ENCODE measurements at regions not wholly inside any gene's neighbourhood (a gene's known extent, or its start where the extent isn't known, plus 50 kb on each side); places are given as distances from the start of the nearest gene placed in this dataset.

DNA sequence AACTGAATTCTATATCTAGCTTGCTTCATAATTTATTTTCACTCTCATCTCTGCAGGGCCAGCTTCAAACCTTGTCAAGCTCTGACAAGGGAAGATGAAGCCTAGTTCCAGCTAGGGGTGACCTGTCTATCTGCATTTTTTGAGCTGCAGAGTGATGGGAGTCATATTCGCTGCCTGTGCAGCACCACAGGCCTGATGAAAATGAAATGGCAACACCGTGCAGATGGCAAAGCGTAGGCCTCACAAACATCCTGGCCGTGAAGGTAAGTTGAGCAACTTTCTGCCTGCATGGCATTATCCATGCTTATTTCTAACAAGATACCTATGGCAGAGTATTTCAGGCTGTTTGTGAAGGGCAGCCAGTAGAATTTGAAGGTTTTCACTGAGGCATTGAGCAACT, 86.4 kb upstream of the C1QTNF9B start:
- Histone ChIP-seq H3K4me2 (no peak overlapping the region), H3K4me3 (no peak overlapping the region), H3K4me1 (no peaks in the 10 kb centered on the region), H3K27ac (no peak overlapping the region), H3K9me3 (no peaks in the 10 kb centered on the region)
- POLR2A ChIA-PET, result no interaction called here
- ATAC-seq (no peak), FAIRE-seq (no peak), DNase-seq (ENCODE audit: low read depth in 1 of 2, low spot score in 1 of 2) (no peak)
- TF ChIP-seq CBX2 (IDR thresholded peaks at IDR 0.05; ENCODE audit: borderline replicate concordance, low read depth), result no peak
- no peak for TF ChIP-seq EHMT2 (IDR thresholded peaks at IDR 0.05; ENCODE audit: low read depth)
- no peak for TF ChIP-seq RNF2 (IDR thresholded peaks at IDR 0.05; ENCODE audit: borderline replicate concordance, low read depth)
- TF ChIP-seq, protein P1, sequence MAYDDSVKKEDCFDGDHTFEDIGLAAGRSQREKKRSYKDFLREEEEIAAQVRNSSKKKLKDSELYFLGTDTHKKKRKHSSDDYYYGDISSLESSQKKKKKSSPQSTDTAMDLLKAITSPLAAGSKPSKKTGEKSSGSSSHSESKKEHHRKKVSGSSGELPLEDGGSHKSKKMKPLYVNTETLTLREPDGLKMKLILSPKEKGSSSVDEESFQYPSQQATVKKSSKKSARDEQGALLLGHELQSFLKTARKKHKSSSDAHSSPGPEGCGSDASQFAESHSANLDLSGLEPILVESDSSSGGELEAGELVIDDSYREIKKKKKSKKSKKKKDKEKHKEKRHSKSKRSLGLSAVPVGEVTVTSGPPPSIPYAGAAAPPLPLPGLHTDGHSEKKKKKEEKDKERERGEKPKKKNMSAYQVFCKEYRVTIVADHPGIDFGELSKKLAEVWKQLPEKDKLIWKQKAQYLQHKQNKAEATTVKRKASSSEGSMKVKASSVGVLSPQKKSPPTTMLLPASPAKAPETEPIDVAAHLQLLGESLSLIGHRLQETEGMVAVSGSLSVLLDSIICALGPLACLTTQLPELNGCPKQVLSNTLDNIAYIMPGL (CRISPR knock-in tag; IDR thresholded peaks at IDR 0.05; ENCODE audit: borderline replicate concordance), result no peak
- no peak for TF ChIP-seq CEBPB (IDR thresholded peaks at IDR 0.05)
- no peak for TF ChIP-seq RFX5 (IDR thresholded peaks at IDR 0.05)
- TF ChIP-seq SREBF2 (IDR thresholded peaks at IDR 0.05), result no peak
- TF ChIP-seq FOXS1 (CRISPR knock-in tag; IDR thresholded peaks at IDR 0.05), result no peak
- no peak for TF ChIP-seq RCOR1 (IDR thresholded peaks at IDR 0.05; ENCODE audit: low read depth, low read length)
- no peak for TF ChIP-seq BHLHE40 (IDR thresholded peaks at IDR 0.05; ENCODE audit: low read depth, low read length)
- no peak for TF ChIP-seq JUNB (IDR thresholded peaks at IDR 0.05)
- TF ChIP-seq ZFP36 (IDR thresholded peaks at IDR 0.05; ENCODE audit: borderline replicate concordance, partially characterized antibody), result no peak
- no peak for TF ChIP-seq JUN (IDR thresholded peaks at IDR 0.05)
- TF ChIP-seq RARB (CRISPR knock-in tag; IDR thresholded peaks at IDR 0.05), result no peak
- no peak for TF ChIP-seq KDM5A (IDR thresholded peaks at IDR 0.05)
- TF ChIP-seq TFCP2L1 (CRISPR knock-in tag; IDR thresholded peaks at IDR 0.05), result no peak
- TF ChIP-seq, protein P2, sequence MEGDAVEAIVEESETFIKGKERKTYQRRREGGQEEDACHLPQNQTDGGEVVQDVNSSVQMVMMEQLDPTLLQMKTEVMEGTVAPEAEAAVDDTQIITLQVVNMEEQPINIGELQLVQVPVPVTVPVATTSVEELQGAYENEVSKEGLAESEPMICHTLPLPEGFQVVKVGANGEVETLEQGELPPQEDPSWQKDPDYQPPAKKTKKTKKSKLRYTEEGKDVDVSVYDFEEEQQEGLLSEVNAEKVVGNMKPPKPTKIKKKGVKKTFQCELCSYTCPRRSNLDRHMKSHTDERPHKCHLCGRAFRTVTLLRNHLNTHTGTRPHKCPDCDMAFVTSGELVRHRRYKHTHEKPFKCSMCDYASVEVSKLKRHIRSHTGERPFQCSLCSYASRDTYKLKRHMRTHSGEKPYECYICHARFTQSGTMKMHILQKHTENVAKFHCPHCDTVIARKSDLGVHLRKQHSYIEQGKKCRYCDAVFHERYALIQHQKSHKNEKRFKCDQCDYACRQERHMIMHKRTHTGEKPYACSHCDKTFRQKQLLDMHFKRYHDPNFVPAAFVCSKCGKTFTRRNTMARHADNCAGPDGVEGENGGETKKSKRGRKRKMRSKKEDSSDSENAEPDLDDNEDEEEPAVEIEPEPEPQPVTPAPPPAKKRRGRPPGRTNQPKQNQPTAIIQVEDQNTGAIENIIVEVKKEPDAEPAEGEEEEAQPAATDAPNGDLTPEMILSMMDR (IDR thresholded peaks at IDR 0.05), result no peak
- no peak for TF ChIP-seq PHF8 (IDR thresholded peaks at IDR 0.05; ENCODE audit: borderline replicate concordance, low read depth)
- WGBS (ENCODE audit: missing lambda C conversion rate), result 65% methylated on average over 4 of the region's 4 CpGs
- CTCF ChIA-PET, result no interaction called here

DNA sequence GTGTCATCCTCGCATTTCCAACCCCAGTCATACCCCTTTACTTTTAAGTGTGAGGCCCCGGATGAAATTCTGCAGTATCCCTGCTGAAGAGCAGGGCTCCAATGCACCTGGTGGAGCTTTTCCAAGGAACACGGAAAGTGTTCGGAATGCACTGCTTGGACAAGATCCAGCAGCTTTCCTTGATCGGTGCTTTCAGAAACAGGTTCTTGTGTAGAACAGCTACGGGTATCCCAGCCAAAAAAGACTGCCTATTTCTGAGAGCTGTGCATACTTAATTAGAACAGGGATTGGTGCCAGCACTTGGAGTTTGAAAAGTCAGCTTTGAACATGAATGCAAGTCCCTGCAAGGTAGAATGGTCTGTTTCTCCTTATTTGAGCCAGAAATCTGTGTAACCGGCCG, 87.2 kb upstream of the C1QTNF9B start:
- Histone ChIP-seq H3K4me2 (no peak overlapping the region), H3K4me1 (no peaks in the 10 kb centered on the region), H3K9me3 (no peaks in the 10 kb centered on the region), H3K27ac (no peak overlapping the region), H3K4me3 (no peak overlapping the region)
- no peak for ATAC-seq
- DNase-seq (ENCODE audit: low read depth in 1 of 2, low spot score in 1 of 2), result no peak
- FAIRE-seq, result no peak
- ChIA-PET CTCF (no interaction called here), POLR2A (no interaction called here)
- TF ChIP-seq, protein P3, sequence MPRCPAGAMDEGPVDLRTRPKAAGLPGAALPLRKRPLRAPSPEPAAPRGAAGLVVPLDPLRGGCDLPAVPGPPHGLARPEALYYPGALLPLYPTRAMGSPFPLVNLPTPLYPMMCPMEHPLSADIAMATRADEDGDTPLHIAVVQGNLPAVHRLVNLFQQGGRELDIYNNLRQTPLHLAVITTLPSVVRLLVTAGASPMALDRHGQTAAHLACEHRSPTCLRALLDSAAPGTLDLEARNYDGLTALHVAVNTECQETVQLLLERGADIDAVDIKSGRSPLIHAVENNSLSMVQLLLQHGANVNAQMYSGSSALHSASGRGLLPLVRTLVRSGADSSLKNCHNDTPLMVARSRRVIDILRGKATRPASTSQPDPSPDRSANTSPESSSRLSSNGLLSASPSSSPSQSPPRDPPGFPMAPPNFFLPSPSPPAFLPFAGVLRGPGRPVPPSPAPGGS (IDR thresholded peaks at IDR 0.05), result no peak
- no peak for TF ChIP-seq RNF2 (IDR thresholded peaks at IDR 0.05; ENCODE audit: borderline replicate concordance, low read depth)
- WGBS (ENCODE audit: missing lambda C conversion rate), result 57% methylated on average over 7 of the region's 8 CpGs

DNA sequence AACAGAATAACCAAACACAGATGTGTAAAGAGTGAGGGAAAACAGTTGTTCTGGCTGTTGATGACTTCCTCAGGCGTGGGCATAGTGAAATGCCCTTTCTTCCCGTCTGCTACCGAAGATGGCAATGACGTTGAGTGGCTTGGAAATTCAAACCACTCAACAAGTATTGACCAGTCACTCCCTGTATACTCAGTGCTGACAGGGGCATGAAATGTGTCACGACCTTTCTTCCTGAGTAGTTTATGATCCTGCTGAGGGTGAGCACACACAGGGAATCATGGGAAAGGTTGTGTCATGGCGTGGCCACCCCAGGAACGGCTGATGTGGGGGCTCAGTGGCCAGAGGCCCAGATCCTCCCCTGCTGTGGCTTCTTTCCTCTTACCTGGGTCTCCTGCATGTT, 87.8 kb upstream of the C1QTNF9B start:
- 34% methylated on average over 7 of the region's 7 CpGs for WGBS (ENCODE audit: missing lambda C conversion rate)
- ATAC-seq, result no peak
- FAIRE-seq, result no peak
- CTCF ChIA-PET, result no interaction called here
- Histone ChIP-seq H3K27ac (no peak overlapping the region), H3K4me2 (no peak overlapping the region), H3K4me3 (no peak overlapping the region), H3K4me1 (no peaks in the 10 kb centered on the region), H3K9me3 (no peaks in the 10 kb centered on the region)
- POLR2A ChIA-PET, result no interaction called here
- no peak for DNase-seq (ENCODE audit: low read depth in 1 of 2, low spot score in 1 of 2)
- TF ChIP-seq GATA3 (IDR thresholded peaks at IDR 0.05; ENCODE audit: borderline replicate concordance), result no peak
- TF ChIP-seq, protein P4, sequence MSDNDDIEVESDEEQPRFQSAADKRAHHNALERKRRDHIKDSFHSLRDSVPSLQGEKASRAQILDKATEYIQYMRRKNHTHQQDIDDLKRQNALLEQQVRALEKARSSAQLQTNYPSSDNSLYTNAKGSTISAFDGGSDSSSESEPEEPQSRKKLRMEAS (IDR thresholded peaks at IDR 0.05), result no peak
- no peak for TF ChIP-seq RFX5 (IDR thresholded peaks at IDR 0.05)
- no peak for TF ChIP-seq EP300 (IDR thresholded peaks at IDR 0.05)
- no peak for TF ChIP-seq HOXB13 (CRISPR knock-in tag; IDR thresholded peaks at IDR 0.05; ENCODE audit: low read depth)
- TF ChIP-seq, protein P5, sequence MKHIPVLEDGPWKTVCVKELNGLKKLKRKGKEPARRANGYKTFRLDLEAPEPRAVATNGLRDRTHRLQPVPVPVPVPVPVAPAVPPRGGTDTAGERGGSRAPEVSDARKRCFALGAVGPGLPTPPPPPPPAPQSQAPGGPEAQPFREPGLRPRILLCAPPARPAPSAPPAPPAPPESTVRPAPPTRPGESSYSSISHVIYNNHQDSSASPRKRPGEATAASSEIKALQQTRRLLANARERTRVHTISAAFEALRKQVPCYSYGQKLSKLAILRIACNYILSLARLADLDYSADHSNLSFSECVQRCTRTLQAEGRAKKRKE (CRISPR knock-in tag; IDR thresholded peaks at IDR 0.05; ENCODE audit: low read depth), result no peak
- no peak for TF ChIP-seq RNF2 (IDR thresholded peaks at IDR 0.05; ENCODE audit: borderline replicate concordance, low read depth)
- TF ChIP-seq, protein P2 (IDR thresholded peaks at IDR 0.05), result no peak
- TF ChIP-seq KDM1A (IDR thresholded peaks at IDR 0.05; ENCODE audit: low read depth), result no peak
- TF ChIP-seq HDAC2 (IDR thresholded peaks at IDR 0.05), result no peak
- TF ChIP-seq NFE2L2 (conservative IDR thresholded peaks at IDR 0.05; ENCODE audit: low read length), result no peak
